ENCODE measurements at regions not wholly inside any gene's neighbourhood (a gene's known extent, or its start where the extent isn't known, plus 50 kb on each side); places are given as distances from the start of the nearest gene placed in this dataset.
"Not testable (repeated sequence)": the region's sequence is repeated elsewhere in the genome, so short reads cannot be mapped to it uniquely, and the experiment has no call there.

GRCh38 chr12:70008944-70009343, 183.9 kb downstream of the MYRFL start:
- DNase-seq = no peak

GRCh38 chr12:70011353-70011752, 186.3 kb downstream of the MYRFL start:
- DNase-seq = no peak

DNA sequence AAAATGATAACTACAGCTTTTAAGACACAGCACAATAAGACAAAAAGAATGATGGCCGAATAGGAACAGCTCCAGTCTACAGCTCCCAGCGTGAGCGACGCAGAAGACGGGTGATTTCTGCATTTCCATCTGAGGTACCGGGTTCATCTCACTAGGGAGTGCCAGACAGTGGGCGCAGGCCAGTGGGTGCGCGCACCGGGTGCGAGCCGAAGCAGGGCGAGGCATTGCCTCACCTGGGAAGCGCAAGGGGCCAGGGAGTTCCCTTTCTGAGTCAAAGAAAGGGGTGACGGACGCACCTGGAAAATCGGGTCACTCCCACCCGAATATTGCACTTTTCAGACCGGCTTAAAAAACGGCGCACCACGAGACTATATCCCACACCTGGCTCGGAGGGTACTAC, 188.0 kb downstream of the MYRFL start:
- DNase-seq = not testable (repeated sequence)

DNA sequence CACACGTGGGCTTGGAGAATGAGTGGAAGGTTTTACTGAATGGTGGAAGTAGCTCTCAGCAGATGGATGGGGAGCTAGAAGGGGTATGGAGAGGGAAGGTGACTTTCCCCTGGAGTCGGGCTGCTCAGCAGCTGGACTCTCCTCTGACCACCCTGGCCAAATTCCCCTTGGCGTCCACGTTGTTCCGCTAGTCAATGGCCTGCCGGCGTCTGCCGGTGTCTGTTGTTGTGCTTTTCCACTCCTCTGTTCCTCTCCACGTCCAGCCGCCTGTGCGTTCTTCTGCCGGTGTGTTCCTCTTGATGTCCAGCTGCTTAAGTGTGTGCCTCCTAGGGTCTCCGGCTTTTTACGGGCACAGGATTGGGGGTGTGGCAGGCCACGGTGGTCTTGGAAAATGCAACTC, 203.5 kb downstream of the MYRFL start:
- DNase-seq = no peak

GRCh38 chr12:70028918-70029317, 203.9 kb downstream of the MYRFL start:
- DNase-seq = no peak

- no peak for DNase-seq
These were observed 206.0 kb downstream of the MYRFL start for GRCh38 chr12:70031046-70031445.

- DNase-seq = no peak
These were observed 207.0 kb downstream of the MYRFL start for GRCh38 chr12:70032076-70032475.

GRCh38 chr12:70033310-70033709, 208.3 kb downstream of the MYRFL start:
- DNase-seq = no peak

DNA sequence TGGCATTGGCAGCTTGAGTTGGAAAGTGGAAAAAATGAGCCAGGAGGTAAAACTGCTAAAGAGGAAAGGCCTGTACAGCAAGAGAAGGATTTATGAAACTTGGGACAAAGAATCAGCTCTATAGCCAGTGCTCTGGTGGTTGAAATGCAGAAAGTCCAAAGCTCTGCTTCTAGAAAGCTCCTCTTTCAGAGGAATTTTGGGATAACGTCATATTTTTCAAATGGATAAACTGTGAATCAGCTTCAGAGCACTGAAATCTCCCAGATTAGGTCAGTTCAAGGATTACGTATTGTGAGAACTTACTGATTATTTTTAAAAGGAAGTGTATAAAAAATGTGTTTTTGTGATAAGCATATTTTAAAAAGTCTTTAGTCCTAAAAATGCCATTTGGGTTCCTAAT, 203.1 kb upstream of the CNOT2 start:
- DNase-seq = no peak

DNA sequence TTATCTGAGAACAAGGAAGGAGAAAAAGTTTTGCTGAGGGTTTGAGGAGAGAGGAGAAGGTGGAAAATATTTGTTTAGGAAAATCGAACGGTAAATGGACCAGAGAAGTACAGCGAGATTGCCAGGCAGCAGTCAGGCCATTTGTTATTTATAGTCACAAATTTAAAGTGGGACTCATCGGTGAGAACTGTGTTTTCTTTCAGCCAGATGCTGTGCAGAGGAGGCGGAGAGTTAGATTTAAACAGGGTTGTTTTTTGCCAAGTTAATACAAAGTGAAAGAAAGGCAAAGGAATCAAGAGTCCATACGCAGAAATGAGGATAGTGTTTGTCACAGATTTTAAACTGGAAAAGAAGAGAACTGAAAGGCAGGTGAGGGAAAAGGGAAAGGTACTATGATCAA, 200.6 kb upstream of the CNOT2 start:
- no peak for DNase-seq

DNA sequence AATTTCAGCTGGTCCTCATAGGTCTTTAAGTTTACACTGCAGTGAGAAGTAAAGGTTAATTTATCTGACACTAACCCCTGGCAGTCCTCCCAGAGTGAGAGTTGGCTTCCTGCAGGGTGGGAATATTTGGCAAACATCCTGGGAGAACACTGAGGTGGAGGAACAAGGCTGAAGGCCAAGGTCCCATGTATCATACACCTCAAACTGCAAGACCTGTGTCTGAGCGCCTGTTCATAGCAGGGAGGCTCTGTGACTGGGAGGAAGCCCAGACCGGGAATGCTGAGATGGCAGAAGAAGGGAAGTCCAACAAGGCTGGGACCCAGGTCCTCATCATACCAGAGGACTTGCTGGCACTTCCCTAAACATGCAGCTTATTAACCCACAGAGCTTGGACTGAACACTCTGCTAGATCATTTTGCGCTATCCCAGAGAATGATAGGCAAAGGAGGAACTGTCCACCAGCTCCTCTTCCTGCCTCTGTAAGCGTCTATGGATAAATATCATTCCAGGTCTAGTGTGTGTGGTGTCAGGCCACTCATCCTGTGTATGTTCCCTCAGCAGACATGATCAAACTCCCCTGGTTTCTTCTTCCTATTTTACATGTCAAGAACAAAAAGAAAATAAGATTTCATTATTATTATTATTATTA, 199.6 kb upstream of the CNOT2 start:
- peak in 1 of 14 donors; percentile 52 for DNase-seq

GRCh38 chr12:70044167-70044566, 199.1 kb upstream of the CNOT2 start:
- no peak for DNase-seq

- DNase-seq = no peak
These were observed 198.2 kb upstream of the CNOT2 start for GRCh38 chr12:70045036-70045435.

GRCh38 chr12:70045514-70045913, 197.7 kb upstream of the CNOT2 start:
- no peak for DNase-seq

DNA sequence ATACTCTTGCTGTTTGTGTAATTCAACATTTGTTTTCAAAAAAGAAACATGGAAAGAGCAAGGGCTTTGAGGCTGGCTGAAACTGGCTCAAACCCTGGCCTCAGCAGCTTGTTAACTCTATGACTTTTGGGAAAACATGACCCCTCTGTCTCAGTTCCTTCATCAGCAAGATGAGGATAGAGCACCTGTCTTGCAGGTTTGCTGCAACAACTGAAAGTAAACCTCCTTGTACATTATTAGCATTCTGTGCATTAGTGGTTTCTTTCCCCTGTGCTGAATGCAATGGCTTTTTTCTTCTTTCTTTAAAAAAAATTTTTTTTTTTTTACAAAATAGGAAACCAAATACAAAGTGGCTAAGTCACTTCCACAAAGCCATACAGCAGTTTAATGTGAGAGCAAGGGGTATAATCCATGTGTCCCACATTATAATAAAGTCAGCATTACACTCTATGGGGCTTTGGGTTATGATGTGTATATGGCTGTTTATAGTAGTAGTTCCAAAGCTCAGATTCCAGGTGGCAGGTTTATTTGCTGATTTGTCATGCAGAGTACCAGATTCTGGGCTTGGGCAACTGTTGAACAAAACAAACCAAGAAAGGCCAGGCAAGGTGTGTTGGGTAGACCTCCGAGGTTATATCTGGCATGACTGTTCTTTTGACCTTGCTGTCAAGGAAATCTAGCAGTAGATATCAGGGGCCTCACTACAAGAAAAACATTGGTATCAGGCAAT, 194.5 kb upstream of the CNOT2 start:
- no peak for DNase-seq

GRCh38 chr12:70049596-70050360, 193.5 kb upstream of the CNOT2 start:
- no peak for DNase-seq

DNA sequence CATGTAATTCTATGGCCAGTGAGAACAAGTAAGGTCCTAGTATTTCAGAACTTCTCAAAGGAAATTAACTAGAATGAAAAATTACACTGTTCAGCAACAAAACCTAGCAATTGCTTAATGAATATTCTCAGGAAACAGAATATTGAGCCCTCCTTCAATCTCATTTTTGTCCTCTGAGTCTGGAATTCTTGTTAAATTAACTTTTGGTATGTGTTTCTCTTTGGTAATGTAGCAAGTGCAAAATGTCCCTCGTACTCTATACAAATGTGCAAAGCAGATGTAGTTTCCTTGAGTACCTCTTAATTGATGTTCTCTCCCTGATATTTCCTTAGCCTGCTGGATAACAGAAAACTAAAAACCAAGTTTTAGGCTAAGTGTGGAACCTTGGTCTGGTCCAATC, 190.8 kb upstream of the CNOT2 start:
- no peak for DNase-seq

DNA sequence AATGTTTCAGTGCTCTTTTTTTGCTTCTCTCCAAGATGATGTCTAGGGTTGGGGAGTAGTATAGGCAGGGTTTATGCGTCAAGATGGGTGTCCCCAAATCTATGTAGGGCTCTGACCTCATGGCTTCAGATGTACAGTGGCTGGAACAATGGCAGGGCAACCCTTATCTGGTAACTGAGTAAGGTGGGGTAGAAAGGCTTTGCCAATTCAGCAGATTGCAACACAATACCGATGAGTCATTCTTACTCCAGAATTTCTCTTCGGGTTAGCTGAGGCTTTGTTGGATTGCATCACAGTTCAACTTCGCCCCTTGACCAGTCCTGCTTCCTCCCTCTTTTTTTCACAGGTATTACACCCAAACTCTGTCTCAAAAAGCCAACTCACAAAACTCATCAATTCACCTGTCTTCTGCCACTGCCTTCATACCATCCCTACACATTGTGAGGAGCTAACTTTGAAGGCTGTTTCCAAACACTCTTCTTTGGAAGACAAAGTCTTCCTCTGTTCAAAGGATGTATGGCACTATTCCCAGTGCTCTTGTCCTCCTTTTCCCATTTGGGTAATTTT, 190.2 kb upstream of the CNOT2 start:
- no peak for DNase-seq

DNA sequence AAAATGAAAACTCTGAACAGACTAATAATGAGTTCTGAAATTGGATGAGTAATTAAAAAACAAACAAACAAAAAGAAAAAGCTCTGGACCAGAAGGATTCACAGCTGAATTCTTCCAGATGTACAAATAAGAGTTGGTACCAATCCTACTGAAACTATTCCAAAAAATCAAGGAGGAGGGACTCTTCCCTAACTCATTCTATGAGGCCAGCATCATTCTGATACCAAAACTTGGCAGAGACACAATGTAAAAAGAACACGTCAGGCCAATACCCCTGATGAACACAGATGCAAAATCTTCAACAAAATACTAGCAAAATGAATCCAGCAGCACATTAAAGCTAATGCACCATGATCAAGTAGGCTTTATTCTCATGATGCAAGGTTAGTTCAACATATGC, 183.9 kb upstream of the CNOT2 start:
- no peak for DNase-seq

GRCh38 chr12:70060634-70061033, 182.6 kb upstream of the CNOT2 start:
- no peak for DNase-seq

DNA sequence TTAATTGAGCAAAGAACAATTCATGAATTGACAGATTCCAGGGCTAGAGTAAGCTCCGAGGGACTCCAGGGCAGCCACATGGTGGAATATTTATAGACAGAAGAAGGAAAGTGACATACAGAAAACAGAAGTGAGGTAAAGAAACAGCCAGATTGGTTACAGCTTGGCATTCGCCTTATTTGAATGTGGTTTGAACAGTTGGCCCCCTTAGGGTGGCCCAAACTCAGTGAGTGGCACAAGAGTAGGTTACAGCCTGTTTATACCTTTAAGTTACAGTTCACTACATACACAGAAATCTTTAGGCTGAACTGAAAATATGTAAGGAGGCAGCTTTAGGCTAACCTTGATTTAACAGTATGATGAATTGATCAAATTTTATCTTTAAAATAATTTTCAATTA, 174.5 kb upstream of the CNOT2 start:
- DNase-seq = no peak

DNA sequence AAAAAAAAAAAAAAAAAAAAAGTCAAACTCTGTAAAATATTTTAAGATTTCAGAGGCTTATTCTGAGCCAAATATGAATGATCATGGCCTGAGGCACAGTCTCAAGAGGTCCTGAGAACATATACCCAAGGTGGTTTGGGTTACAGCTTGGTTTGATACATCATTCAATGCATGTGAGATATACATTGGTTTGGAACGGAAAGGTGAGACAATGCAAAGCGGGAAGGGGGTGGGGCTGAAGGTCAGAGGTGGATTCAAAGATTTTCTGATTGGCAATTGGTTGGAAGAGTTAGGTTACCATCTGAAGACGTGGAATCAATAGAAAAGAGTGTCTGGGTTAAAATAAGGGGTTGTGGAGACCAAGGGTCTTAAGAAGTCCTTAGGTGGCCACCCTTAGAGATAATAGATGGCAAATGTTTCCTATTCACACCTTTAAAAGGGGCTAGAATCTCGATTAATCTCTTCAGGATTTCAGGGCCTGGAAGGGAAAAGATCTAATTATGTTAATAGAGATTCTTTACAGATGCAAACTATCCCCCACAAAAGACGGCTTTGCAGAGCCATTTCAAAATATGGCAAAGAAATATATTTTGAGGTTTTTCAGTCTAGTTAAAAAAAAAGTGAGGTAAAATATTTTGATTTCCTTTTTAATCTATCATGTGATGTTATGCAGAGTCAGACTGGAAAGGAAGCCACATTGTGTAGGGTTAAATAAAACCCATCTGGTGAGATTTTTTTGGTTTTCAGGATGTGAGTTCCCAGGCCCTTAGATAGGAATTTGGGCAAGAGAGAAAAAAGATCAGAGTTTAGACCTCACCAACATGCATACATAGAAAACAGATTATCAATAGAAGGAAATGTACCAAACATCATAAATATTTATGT, 173.8 kb upstream of the CNOT2 start:
- no peak for DNase-seq
